GM20431 (cell line): ENCODE measurements at regions not wholly inside any gene's neighbourhood (a gene's known extent, or its start where the extent isn't known, plus 50 kb on each side); places are given as distances from the start of the nearest gene placed in this dataset.

ENCODE experiments used
- in situ Hi-C: fragments of 300-500 bp; cut with MseI, MboI; formaldehyde crosslinking; loops from one replicate; pipeline ENCODE4 v1.15.0; 2020; ENCODE audit warnings: low sequenced_read_pairs; ENCODE audit not compliant: unreplicated experiment

- in situ Hi-C loops, result no loop called here
Measured at GRCh38 chr13:25042151-25042865, 53.6 kb upstream of the PABPC3 start.

- in situ Hi-C loops, result no loop called here
Measured at GRCh38 chr13:25044071-25044470, 51.9 kb upstream of the PABPC3 start.
